ENCODE measurements at regions not wholly inside any gene's neighbourhood (a gene's known extent, or its start where the extent isn't known, plus 50 kb on each side); places are given as distances from the start of the nearest gene placed in this dataset.

DNA sequence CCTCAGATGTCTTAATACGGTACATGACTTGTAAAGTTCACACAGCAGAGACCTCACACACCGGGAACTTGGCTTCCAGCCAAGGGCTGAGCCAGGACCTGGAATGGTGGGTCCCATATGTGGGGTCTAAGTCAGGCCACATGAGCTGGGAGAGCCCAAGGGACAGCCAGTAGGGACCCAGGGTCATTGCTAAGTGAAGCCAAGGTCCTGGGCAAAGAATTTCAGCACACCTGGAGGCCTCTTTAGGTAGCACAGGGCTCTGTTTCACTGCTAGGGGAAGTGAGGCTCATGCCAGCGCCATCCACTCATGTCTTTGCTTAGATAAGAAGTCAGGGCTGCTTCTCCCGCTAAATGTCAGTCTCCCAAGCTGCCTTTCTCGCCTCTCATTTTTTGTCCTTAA, 116.6 kb upstream of the TLE3 start:
- no peak for TF ChIP-seq EZH2 (IDR thresholded peaks at IDR 0.05; ENCODE audit: borderline replicate concordance, low read depth, low read length, poor library complexity, severe bottlenecking)
- TF ChIP-seq, protein P1, sequence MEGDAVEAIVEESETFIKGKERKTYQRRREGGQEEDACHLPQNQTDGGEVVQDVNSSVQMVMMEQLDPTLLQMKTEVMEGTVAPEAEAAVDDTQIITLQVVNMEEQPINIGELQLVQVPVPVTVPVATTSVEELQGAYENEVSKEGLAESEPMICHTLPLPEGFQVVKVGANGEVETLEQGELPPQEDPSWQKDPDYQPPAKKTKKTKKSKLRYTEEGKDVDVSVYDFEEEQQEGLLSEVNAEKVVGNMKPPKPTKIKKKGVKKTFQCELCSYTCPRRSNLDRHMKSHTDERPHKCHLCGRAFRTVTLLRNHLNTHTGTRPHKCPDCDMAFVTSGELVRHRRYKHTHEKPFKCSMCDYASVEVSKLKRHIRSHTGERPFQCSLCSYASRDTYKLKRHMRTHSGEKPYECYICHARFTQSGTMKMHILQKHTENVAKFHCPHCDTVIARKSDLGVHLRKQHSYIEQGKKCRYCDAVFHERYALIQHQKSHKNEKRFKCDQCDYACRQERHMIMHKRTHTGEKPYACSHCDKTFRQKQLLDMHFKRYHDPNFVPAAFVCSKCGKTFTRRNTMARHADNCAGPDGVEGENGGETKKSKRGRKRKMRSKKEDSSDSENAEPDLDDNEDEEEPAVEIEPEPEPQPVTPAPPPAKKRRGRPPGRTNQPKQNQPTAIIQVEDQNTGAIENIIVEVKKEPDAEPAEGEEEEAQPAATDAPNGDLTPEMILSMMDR (conservative IDR thresholded peaks at IDR 0.05; ENCODE audit: low read depth, low read length) = no peak

All from A673 (cell line).